ENCODE measurements at regions not wholly inside any gene's neighbourhood (a gene's known extent, or its start where the extent isn't known, plus 50 kb on each side); places are given as distances from the start of the nearest gene placed in this dataset.

DNA sequence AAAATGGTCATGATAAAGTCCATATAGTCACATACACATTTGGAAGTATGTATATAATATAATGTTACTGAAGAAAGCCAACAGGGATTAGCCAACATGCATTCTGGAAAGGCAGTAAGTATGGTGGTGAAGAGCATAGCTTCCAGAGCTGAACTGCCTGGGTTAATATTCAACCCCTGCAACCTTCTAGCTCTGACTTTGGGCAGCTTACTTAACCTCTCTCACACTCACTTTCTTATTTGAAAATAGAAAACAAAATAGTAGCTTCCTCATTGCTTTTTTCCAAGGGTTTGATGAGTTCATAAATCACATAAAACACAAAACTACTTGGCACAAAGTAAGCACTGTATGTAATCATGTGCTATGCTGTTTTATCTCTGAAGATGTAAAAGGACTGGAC, 216.4 kb downstream of the CHIC2 start:
- TF ChIP-seq POLR2A (IDR thresholded peaks at IDR 0.05; ENCODE audit: low read length) (no peak), GATA1 (IDR thresholded peaks at IDR 0.05; ENCODE audit: low read depth, low read length) (no peak)

All from erythroblast (primary cell).